ENCODE measurements at regions not wholly inside any gene's neighbourhood (a gene's known extent, or its start where the extent isn't known, plus 50 kb on each side); places are given as distances from the start of the nearest gene placed in this dataset.

- TF ChIP-seq CTCF (IDR thresholded peaks at IDR 0.05) (no peak), POLR2A (IDR thresholded peaks at IDR 0.05) (no peak), POLR2AphosphoS5 (IDR thresholded peaks at IDR 0.05) (no peak)
Observed at GRCh38 chr4:14196131-14196530, 568.6 kb upstream of the BOD1L1 start.
